Neural cell (in vitro differentiated cells): ENCODE measurements at regions not wholly inside any gene's neighbourhood (a gene's known extent, or its start where the extent isn't known, plus 50 kb on each side); places are given as distances from the start of the nearest gene placed in this dataset.

Experiments
- H2AFZ ChIP-seq: fragments of 200-600, 300-800 bp; sonication (generic), shearing (Covaris generic); 2 replicates; pipeline ENCODE4 v1.6.0; 2014; ENCODE audit warnings: low read depth, mild to moderate bottlenecking, antibody characterized with exemption, low read length, moderate library complexity
- H3F3A ChIP-seq: fragments of 200-600 bp; shearing (Covaris generic); 2 replicates; pipeline ENCODE4 v1.6.1; 2016; ENCODE audit warnings: mild to moderate bottlenecking, moderate library complexity, mixed read lengths, antibody characterized with exemption, low read length; ENCODE audit not compliant: insufficient read depth, poor library complexity, severe bottlenecking
- H3K27ac ChIP-seq: fragments of 200-600, 300-800 bp; sonication (generic), shearing (Covaris generic); 2 replicates; pipeline ENCODE4 v1.5.1; 2014; ENCODE audit warnings: mild to moderate bottlenecking, low read length, moderate library complexity
- H3K27me3 ChIP-seq: fragments of 300-800, 200-600 bp; sonication (generic), shearing (Covaris generic); 2 replicates; pipeline ENCODE4 v1.6.0; 2014; ENCODE audit warnings: mild to moderate bottlenecking, low read depth, low read length, moderate library complexity; ENCODE audit not compliant: insufficient read depth
- H3K36me3 ChIP-seq: fragments of 300-800, 200-600 bp; sonication (generic), shearing (Covaris generic); 2 replicates; pipeline ENCODE4 v1.5.1; 2014; ENCODE audit warnings: mild to moderate bottlenecking, antibody characterized with exemption, low read length, moderate library complexity; ENCODE audit not compliant: insufficient read depth
- H3K4me2 ChIP-seq: fragments of 300-800, 200-600 bp; sonication (generic), shearing (Covaris generic); 2 replicates; pipeline ENCODE4 v1.6.0; 2014; ENCODE audit warnings: mild to moderate bottlenecking, low read length
- H3K4me3 ChIP-seq: fragments of 300-800, 200-600 bp; sonication (generic), shearing (Covaris generic); 2 replicates; pipeline ENCODE4 v1.5.1; 2014; ENCODE audit warnings: mild to moderate bottlenecking, low read length, moderate library complexity
- H3K79me2 ChIP-seq: fragments of 200-600 bp; shearing (Covaris generic); replicated peaks from 2 replicates; pipeline ENCODE4 v1.6.0; 2014; ENCODE audit warnings: mild to moderate bottlenecking, low read length, moderate library complexity; ENCODE audit not compliant: insufficient read depth
- H3K9ac ChIP-seq: fragments of 300-800, 200-600 bp; sonication (generic), shearing (Covaris generic); 2 replicates; pipeline ENCODE4 v1.6.1; 2016; ENCODE audit warnings: mild to moderate bottlenecking, low read length, mixed read lengths
- H3K9me2 ChIP-seq: fragments of 200-600 bp; shearing (Covaris generic); 2 replicates; pipeline ENCODE4 v1.6.1; 2016; ENCODE audit warnings: mild to moderate bottlenecking, low read length, mixed read lengths; ENCODE audit not compliant: insufficient read depth
- H3K9me3 ChIP-seq: fragments of 200-600, 300-800 bp; sonication (generic), shearing (Covaris generic); 2 replicates; pipeline ENCODE4 v1.6.1; 2016; ENCODE audit warnings: mild to moderate bottlenecking, mixed run types, low read length, moderate library complexity, mixed read lengths
- H4K20me1 ChIP-seq: fragments of 200-600 bp; shearing (Covaris generic); 2 replicates; pipeline ENCODE4 v1.6.1; 2016; ENCODE audit warnings: mild to moderate bottlenecking, mixed run types; ENCODE audit not compliant: insufficient read depth
- CTCF ChIP-seq: fragments of 450-650 bp; IDR thresholded peaks from 2 replicates; pipeline ENCODE4 v1.5.1; 2014; ENCODE audit warnings: antibody characterized with exemption, mild to moderate bottlenecking, moderate library complexity; ENCODE audit not compliant: poor library complexity, severe bottlenecking
- EP300 ChIP-seq: fragments of 450-650 bp; conservative IDR thresholded peaks from 2 replicates; pipeline ENCODE4 v1.6.1; 2014; ENCODE audit warnings: antibody characterized with exemption, mild to moderate bottlenecking, moderate library complexity; ENCODE audit not compliant: poor library complexity, severe bottlenecking
- EZH2 ChIP-seq: fragments of 200-600, 300-800 bp; shearing (Covaris generic), sonication (generic); IDR thresholded peaks from 2 replicates; pipeline ENCODE4 v1.6.1; 2014; ENCODE audit warnings: antibody characterized with exemption, low read length, borderline replicate concordance, mild to moderate bottlenecking; ENCODE audit not compliant: insufficient read depth, poor library complexity, severe bottlenecking
- MXI1 ChIP-seq: fragments of 450-650 bp; conservative IDR thresholded peaks from 2 replicates; pipeline ENCODE4 v1.6.1; 2014; ENCODE audit warnings: antibody characterized with exemption, mild to moderate bottlenecking; ENCODE audit not compliant: poor library complexity, severe bottlenecking
- POLR2AphosphoS5 ChIP-seq: IDR thresholded peaks from 2 replicates; pipeline ENCODE4 v1.6.1; 2012
- RAD21 ChIP-seq: fragments of 450-650 bp; conservative IDR thresholded peaks from 2 replicates; pipeline ENCODE4 v1.6.1; 2014; ENCODE audit warnings: antibody characterized with exemption, mild to moderate bottlenecking, moderate library complexity
- REST ChIP-seq: IDR thresholded peaks from 2 replicates; pipeline ENCODE4 v1.6.1; 2012; ENCODE audit warnings: borderline replicate concordance
- SMC3 ChIP-seq: fragments of 450-650 bp; conservative IDR thresholded peaks from 2 replicates; pipeline ENCODE4 v1.6.1; 2014; ENCODE audit warnings: antibody characterized with exemption, mild to moderate bottlenecking, moderate library complexity; ENCODE audit not compliant: poor library complexity
- TAF1 ChIP-seq: IDR thresholded peaks from 2 replicates; pipeline ENCODE4 v1.6.1; 2012; ENCODE audit warnings: low read depth

GRCh38 chr10:2844925-2845324 is 222.4 kb upstream of the PFKP start:
- no peak overlapping the region for H3K4me2 ChIP-seq
- H2AFZ ChIP-seq: no peak overlapping the region
- H3K27me3 ChIP-seq: no peaks in the 10 kb centered on the region
- no peak overlapping the region for H3K9ac ChIP-seq
- H3K9me3 ChIP-seq: no peaks in the 10 kb centered on the region
- H3K9me2 ChIP-seq: no peaks in the 10 kb centered on the region
- H3K36me3 ChIP-seq: no peaks in the 10 kb centered on the region
- H3K79me2 ChIP-seq: no peaks in the 10 kb centered on the region
- no peaks in the 10 kb centered on the region for H4K20me1 ChIP-seq
- no peak for TF ChIP-seq CTCF
- TF ChIP-seq EP300: no peak
- no peak for TF ChIP-seq EZH2
- TF ChIP-seq RAD21: no peak
- TF ChIP-seq POLR2AphosphoS5: no peak
- no peak for TF ChIP-seq MXI1
- TF ChIP-seq SMC3: no peak
- no peak for TF ChIP-seq REST
- TF ChIP-seq TAF1: no peak
- no peak overlapping the region for H3K27ac ChIP-seq
- no peaks in the 10 kb centered on the region for H3F3A ChIP-seq
- H3K4me3 ChIP-seq: no peak overlapping the region

- H3K27ac ChIP-seq: no peak overlapping the region
- H3K4me2 ChIP-seq: no peak overlapping the region
- no peaks in the 10 kb centered on the region for H3K36me3 ChIP-seq
- H3K9me3 ChIP-seq: no peaks in the 10 kb centered on the region
- H3K4me3 ChIP-seq: no peak overlapping the region
- no peaks in the 10 kb centered on the region for H3K9me2 ChIP-seq
- H3K9ac ChIP-seq: no peak overlapping the region
- no peaks in the 10 kb centered on the region for H4K20me1 ChIP-seq
- H3K79me2 ChIP-seq: no peaks in the 10 kb centered on the region
- no peaks in the 10 kb centered on the region for H3F3A ChIP-seq
- no peak overlapping the region for H2AFZ ChIP-seq
- H3K27me3 ChIP-seq: no peaks in the 10 kb centered on the region
- no peak for TF ChIP-seq POLR2AphosphoS5
- TF ChIP-seq MXI1: no peak
- TF ChIP-seq RAD21: no peak
- TF ChIP-seq SMC3: no peak
- no peak for TF ChIP-seq EZH2
- no peak for TF ChIP-seq CTCF
- TF ChIP-seq TAF1: no peak
- TF ChIP-seq REST: no peak
- no peak for TF ChIP-seq EP300
Measured at GRCh38 chr10:2839081-2839725, 228.1 kb upstream of the PFKP start.
